Astrocyte of the spinal cord (primary cell): ENCODE measurements at regions not wholly inside any gene's neighbourhood (a gene's known extent, or its start where the extent isn't known, plus 50 kb on each side); places are given as distances from the start of the nearest gene placed in this dataset.
"Not testable (repeated sequence)": the region's sequence is repeated elsewhere in the genome, so short reads cannot be mapped to it uniquely, and the experiment has no call there.

Experiments
- DNase-seq: peaks from one replicate; pipeline ENCODE4 v3.0.0; 2011; ENCODE audit warnings: low read depth, low spot score
- H3K4me3 ChIP-seq: 2 replicates; pipeline ENCODE4 v1.5.1; 2011; ENCODE audit warnings: low read depth, mild to moderate bottlenecking, low read length, moderate library complexity
- CTCF ChIP-seq: IDR thresholded peaks from 2 replicates; pipeline ENCODE4 v1.5.1; 2012; ENCODE audit warnings: low read depth, mild to moderate bottlenecking, low read length, inconsistent platforms
- in situ Hi-C: cut with HindIII; loops from 2 replicates; pipeline ENCODE4 v1.10.0; 2017; ENCODE audit warnings: low sequenced_read_pairs

GRCh38 chr16:13718748-13719147, 201.2 kb upstream of the ERCC4 start:
- no peak overlapping the region for H3K4me3 ChIP-seq
- no peak for TF ChIP-seq CTCF
- in situ Hi-C loops, result no loop called here
- no peak for DNase-seq

GRCh38 chr16:13727943-13728342, 192.0 kb upstream of the ERCC4 start:
- no peak for TF ChIP-seq CTCF
- no peak overlapping the region for H3K4me3 ChIP-seq
- in situ Hi-C loops, result no loop called here
- DNase-seq, result no peak

GRCh38 chr16:13733561-13733960, 186.4 kb upstream of the ERCC4 start:
- TF ChIP-seq CTCF, result no peak
- H3K4me3 ChIP-seq, result no peak overlapping the region
- in situ Hi-C loops, result no loop called here
- DNase-seq, result no peak

GRCh38 chr16:13739621-13740373, 180.2 kb upstream of the ERCC4 start:
- in situ Hi-C loops, DNase-seq: not testable (repeated sequence)

GRCh38 chr16:13742928-13743327, 177.0 kb upstream of the ERCC4 start:
- no peak for DNase-seq
- in situ Hi-C loops, result no loop called here
- TF ChIP-seq CTCF, result no peak
- H3K4me3 ChIP-seq, result no peak overlapping the region

More at GRCh38 chr16:13739621-13740373, 180.2 kb upstream of the ERCC4 start:
- not testable (repeated sequence) for H3K4me3 ChIP-seq

GRCh38 chr16:13743571-13743970, 176.4 kb upstream of the ERCC4 start:
- no peak overlapping the region for H3K4me3 ChIP-seq
- TF ChIP-seq CTCF, result no peak
- in situ Hi-C loops, result no loop called here
- DNase-seq, result no peak

- in situ Hi-C loops, result no loop called here
- no peak for TF ChIP-seq CTCF
- no peak for DNase-seq
- H3K4me3 ChIP-seq, result no peak overlapping the region
Measured at GRCh38 chr16:13756411-13757140, 163.4 kb upstream of the ERCC4 start.
